ENCODE measurements at regions not wholly inside any gene's neighbourhood (a gene's known extent, or its start where the extent isn't known, plus 50 kb on each side); places are given as distances from the start of the nearest gene placed in this dataset.

- TF ChIP-seq CTCF (IDR thresholded peaks at IDR 0.05): no peak
- no peak for TF ChIP-seq POLR2A (IDR thresholded peaks at IDR 0.05)
- no peak for TF ChIP-seq EP300 (IDR thresholded peaks at IDR 0.05)
- TF ChIP-seq POLR2AphosphoS5 (IDR thresholded peaks at IDR 0.05): no peak
Measured at GRCh38 chr19:27971869-27972268, 1241.1 kb downstream of the UQCRFS1 start.

Measured in sigmoid colon (tissue), 4 donors.